AG08396 (cell line): ENCODE measurements at regions not wholly inside any gene's neighbourhood (a gene's known extent, or its start where the extent isn't known, plus 50 kb on each side); places are given as distances from the start of the nearest gene placed in this dataset.

Experiments
- DNase-seq: peaks from one replicate; pipeline ENCODE4 v3.0.0; 2012; ENCODE audit warnings: low spot score, mixed read lengths

GRCh38 chr9:135009051-135009560, 78.4 kb upstream of the OLFM1 start:
- no peak for DNase-seq

- no peak for DNase-seq
Observed at GRCh38 chr9:135009794-135010585, 77.5 kb upstream of the OLFM1 start.

GRCh38 chr9:135010586-135010860, 76.9 kb upstream of the OLFM1 start:
- DNase-seq, result no peak

- DNase-seq, result no peak
Observed at GRCh38 chr9:135010921-135011320, 76.5 kb upstream of the OLFM1 start.

GRCh38 chr9:135012166-135012565, 75.3 kb upstream of the OLFM1 start:
- DNase-seq, result no peak

- DNase-seq, result no peak
Observed at GRCh38 chr9:135014311-135015010, 73.0 kb upstream of the OLFM1 start.

- no peak for DNase-seq
Observed at GRCh38 chr9:135015096-135015495, 72.4 kb upstream of the OLFM1 start.

- DNase-seq, result no peak
Observed at GRCh38 chr9:135015565-135015964, 71.9 kb upstream of the OLFM1 start.

GRCh38 chr9:135016037-135016640, 71.3 kb upstream of the OLFM1 start:
- DNase-seq, result no peak

GRCh38 chr9:135016876-135017275, 70.6 kb upstream of the OLFM1 start:
- no peak for DNase-seq

- DNase-seq, result no peak
Observed at GRCh38 chr9:135017899-135018298, 69.6 kb upstream of the OLFM1 start.

- no peak for DNase-seq
Observed at GRCh38 chr9:135018306-135018915, 69.1 kb upstream of the OLFM1 start.

GRCh38 chr9:135019224-135019623, 68.2 kb upstream of the OLFM1 start:
- no peak for DNase-seq

- DNase-seq, result no peak
Observed at GRCh38 chr9:135020481-135021392, 66.7 kb upstream of the OLFM1 start.

GRCh38 chr9:135021393-135021789, 66.1 kb upstream of the OLFM1 start:
- DNase-seq, result no peak

GRCh38 chr9:135022191-135022870, 65.1 kb upstream of the OLFM1 start:
- no peak for DNase-seq

- DNase-seq, result peak; percentile 22
Observed at GRCh38 chr9:135023088-135023785, 64.2 kb upstream of the OLFM1 start.

GRCh38 chr9:135023786-135024405, 63.6 kb upstream of the OLFM1 start:
- no peak for DNase-seq

- DNase-seq, result no peak
Observed at GRCh38 chr9:135029463-135029862, 58.0 kb upstream of the OLFM1 start.
